HG03432 (cell line): ENCODE measurements at regions not wholly inside any gene's neighbourhood (a gene's known extent, or its start where the extent isn't known, plus 50 kb on each side); places are given as distances from the start of the nearest gene placed in this dataset.
"Not testable (repeated sequence)": the region's sequence is repeated elsewhere in the genome, so short reads cannot be mapped to it uniquely, and the experiment has no call there.

ENCODE experiments used
- ATAC-seq: cut with Tn5 transposase; IDR thresholded peaks from one replicate; pipeline ENCODE4 v1.9.1; 2021; ENCODE audit warnings: mild to moderate bottlenecking, moderate library complexity; ENCODE audit not compliant: unreplicated experiment

GRCh38 chr1:47680815-47681475, 243.1 kb downstream of the FOXD2 start:
- no peak for ATAC-seq

GRCh38 chr1:47681735-47682134, 243.9 kb downstream of the FOXD2 start:
- no peak for ATAC-seq

DNA sequence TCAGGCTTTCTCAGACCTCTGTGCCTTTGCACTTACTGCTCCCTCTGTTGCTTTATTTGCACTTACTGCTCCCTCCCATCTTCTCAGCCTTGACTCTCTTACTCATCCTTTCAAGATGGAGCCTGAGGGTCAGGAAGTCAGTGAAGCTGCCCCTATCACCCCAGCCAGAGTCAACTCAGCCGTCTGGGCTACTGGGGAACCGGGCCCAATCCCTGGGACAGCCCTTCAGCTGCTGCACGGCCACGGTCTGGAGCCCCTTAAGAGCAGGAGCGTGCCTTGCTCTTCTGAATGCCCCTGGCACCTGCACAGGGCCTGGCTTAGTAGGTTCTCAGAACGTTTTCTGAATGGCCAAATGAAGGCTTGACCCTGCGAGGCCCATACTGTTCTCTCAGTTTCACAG, 244.4 kb downstream of the FOXD2 start:
- ATAC-seq = no peak

DNA sequence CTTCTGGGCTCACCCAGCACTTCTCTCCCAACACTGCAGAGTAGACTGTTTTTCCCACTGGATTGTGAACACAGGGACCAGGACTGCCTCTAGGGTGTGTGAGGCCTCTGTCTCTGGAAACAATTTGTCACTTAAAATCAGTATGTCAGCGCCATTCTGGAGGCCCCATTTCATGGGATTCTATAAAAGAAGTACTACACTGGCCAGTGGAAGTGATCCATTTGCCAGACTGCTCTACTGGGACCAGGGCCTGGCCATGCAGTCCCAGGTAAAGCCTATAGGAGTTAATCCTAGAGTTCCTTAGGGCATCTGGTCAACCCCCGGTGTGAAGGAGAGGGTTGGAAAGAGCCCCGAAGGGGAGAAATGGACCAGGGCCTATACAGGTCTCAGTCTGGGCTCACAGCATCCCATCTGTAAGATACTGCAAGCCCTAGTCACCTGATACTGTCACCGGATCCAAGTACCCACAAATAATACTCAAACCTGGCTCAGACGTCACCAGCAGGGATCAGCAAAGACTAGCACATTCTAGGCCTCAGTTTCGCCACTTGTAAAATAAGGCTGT, 245.0 kb downstream of the FOXD2 start:
- ATAC-seq = no peak

DNA sequence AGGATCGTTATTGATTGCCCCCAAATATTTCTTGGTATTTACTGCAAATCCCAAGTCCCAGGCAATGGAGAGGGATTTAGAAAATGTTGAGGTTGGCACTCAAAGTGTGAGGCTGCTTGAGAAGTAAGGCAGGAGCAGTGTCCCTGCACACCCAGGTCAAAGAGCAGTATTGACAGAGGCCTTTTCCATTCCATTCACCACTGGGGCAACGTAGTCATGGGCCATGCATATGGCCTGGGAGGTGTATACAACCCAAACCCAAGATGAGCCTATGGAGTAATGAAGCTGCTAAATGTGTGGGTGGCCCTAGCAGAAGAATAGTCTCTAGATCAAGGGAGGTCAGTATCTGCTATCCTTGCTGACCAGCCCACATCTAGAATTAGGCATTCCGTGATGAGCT, 245.6 kb downstream of the FOXD2 start:
- ATAC-seq = no peak

DNA sequence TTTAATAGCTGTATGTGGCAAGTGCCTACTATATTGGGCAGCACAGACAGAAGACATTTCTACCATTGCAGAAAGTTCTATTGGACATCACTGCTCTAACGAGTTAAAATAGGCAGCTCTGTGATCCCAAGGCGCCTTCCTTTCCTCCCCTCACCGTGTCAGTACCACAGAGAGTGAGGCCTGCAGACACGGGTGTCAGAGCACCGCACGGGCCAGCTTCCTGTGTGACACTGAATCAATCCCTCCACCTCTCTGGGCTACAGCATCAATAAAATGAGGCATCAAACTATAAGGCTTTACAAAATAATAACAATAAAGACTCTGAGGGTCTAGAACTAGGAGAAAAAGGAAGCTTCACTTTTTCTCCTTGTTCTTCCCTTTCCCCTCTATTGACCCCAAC, 246.7 kb downstream of the FOXD2 start:
- ATAC-seq = no peak

- ATAC-seq = no peak
These were observed 247.3 kb downstream of the FOXD2 start for GRCh38 chr1:47684964-47685762.

GRCh38 chr1:47685763-47686066, 247.9 kb downstream of the FOXD2 start:
- ATAC-seq = no peak

GRCh38 chr1:47686731-47687630, 249.1 kb downstream of the FOXD2 start:
- ATAC-seq = no peak

GRCh38 chr1:47687631-47688460, 250.0 kb downstream of the FOXD2 start:
- no peak for ATAC-seq

DNA sequence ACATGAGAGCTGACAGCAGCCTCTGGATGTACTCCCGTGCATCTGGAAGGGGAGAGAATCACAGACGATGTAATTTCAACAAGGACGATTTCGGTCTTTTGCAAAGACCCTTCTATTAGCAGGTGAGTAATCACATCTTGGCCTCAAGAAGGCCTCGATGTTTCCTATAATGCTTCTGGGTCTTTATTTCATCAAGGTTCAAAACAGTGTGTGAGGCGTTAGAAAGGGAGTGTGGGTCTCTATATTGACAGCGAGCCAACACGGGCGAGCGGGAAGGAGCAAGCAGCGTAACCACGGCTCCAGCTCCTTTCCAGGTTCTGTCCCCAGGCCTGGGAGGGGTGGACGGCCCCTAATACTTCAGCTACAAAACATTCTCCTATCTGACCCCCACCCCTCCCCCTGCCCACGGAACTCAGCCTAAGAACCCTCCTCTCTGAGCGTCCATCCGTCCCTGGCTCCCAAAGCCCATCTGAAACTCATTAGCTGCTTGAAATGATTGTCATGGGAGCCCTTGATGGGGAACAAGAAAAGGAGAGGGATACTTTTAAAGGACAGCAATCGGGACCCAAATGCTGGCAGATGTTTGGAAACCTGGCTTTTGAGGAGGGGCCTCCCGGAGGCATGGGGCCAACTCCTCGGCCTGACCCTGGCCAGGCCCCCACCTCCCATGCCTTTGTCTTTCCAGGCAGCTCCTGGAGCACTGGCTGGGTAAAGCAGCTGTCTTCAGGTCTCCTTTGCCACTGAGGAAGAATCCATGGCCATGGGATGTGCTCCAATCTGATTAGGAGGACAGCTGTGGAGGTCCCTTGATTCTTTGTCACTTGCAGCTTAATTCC, 250.8 kb downstream of the FOXD2 start:
- no peak for ATAC-seq

DNA sequence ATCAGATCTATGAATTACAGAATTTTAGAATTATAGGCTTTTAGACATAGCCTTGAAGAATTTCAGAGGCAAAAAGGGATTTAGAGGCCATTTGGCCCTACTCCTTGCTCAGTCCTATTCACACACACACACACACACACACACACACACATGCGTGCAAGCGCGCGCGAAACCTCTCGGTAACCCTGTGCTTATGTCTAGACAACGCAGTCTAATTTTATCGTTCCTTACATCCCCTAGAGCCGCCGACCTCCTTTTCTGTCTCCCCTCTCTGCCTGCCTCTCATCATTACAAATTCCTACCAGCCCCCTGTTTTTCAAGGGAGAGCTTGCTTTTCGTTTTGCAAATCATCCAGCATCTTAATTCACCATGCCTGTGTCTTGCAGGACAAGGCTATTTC, 252.1 kb downstream of the FOXD2 start:
- ATAC-seq = no peak

DNA sequence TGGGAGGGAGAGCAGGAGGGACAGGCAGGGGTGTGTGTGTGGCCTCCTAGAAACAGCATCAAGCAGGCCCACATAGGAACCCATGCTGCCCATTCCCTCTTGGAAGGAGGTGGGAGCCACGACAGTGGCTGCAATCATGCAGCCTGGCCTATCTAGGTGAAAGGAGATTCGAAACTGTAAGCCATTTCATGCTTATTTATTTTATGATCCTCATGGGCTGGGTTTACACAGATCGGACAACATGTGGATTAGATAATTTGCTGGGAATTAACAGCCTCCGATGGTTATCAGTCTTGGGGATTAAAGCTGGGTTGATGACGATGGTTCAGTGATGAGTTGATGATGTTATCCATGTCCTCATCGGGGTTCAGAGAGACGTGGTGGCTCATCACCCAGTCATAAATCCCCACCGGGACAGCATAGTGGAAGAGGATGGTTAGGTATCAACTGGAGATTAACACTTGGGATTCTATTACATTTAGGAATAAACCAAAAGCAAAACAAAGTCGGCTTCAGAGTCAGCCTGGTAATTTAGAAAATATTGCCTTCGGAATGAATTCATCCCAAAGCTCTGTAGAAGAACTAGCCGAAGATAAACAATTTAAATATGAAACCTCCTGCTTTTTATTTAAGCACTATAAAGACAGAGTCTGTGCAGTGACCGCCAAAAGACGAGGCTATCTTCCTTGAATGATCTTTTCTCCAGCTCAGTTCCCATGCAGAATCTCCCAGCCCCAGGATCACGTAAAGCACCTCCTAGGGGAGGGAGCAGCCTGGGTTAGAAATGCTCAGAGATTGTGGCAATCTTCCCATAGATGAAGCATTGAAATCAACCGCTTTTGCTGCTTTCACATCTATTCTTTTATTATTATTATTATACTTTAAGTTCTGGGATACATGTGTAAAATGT, 252.8 kb downstream of the FOXD2 start:
- no peak for ATAC-seq

DNA sequence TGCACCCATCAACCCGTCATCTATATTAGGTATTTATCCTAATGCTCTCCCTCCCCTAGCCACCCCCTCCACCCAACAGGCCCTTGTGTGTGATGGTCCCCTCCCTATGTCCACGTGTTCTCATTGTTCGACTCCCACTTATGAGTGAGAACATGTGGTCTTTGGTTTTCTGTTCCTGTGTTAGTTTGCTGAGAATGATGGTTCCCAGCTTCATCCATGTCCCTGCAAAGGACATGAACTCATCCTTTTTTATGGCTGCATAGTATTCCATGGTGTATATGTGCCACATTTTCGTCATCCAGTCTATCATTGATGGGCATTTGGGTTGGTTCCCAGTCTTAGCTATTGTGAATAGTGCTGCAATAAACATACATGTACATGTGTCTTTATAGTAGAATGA, 253.4 kb downstream of the FOXD2 start:
- ATAC-seq = not testable (repeated sequence)

DNA sequence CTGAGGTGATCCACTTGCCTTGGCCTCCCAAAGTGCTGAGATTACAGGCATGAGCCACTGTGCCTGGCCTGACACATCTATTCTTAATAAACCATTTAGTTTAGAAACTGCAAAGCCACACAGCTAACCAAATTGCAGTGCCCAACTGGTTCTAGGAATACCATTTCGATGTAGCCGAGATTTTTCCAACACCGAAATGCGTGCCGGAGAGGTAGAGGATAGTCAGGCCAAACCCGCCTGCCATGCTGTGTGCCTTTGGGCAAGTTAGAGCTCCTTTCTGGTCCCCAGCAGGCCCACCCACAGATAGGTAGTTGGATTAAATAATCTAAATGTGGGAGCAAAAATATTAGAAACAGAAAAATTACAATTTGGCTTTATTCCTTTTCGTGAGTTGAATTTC, 254.4 kb downstream of the FOXD2 start:
- no peak for ATAC-seq

DNA sequence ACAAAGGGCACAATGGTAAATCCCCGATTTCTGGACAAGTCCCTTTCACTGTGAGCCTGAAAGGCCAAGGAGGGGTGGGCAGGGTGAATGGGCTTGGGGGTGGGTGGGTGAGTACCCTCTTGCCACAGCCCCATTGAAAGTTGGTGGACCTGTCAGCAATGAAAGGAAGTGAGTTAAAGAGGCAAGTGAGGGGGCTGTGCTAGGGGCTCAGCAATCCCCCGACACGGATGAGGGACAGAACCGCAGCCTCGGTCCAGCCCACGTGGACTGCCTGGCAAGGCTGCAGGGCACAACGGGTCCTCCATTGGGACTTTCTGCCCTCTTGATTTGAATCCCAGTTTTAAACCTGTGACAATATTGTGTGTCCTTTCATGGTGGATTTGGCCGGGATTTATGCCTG, 255.3 kb downstream of the FOXD2 start:
- ATAC-seq = no peak

DNA sequence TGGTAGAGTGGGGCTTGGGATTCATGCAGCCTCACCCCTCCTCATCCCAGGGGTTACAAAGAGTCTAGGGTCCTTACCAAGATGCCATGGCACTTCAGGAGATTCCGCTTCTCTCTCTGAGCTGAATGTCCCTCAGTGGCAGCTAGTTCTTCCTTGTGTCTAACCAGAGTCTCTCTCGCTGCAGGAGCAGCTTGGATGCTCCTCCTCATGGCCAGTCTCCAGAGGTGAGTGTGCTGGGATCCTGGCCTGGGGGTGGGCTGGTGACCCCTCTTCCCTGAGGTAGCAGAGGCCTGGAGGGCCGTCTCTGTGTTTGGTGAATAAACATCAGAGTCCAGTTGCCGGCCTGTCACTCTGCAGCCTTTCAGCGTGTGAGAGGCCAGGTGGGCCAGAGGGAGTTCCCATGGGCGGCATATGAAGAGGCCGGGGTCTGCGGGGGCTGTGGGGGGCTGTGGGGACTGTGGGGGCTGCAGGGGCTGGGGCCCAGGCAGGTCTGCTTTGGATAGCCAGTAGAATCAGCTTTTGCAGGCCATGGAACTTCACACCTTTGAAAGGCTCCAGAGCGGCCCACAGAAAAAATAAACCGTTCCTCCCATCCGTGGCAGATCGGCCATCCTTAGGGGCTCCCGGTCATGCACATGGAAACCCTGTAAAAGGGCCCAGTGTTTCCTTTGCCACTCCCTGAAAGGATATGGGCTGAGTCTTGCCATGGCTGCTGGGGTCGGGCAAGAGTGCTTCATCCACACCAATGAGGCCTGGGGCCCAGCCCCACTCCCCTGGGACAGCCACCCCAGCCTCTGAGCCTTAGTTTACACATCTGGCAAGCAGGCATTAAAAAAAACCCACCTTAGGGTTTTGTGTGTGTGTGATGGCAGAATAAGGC, 256.4 kb downstream of the FOXD2 start:
- ATAC-seq = no peak

- ATAC-seq = no peak
These were observed 258.5 kb downstream of the FOXD2 start for GRCh38 chr1:47696404-47696736.
